GM12892 (cell line): ENCODE measurements at regions not wholly inside any gene's neighbourhood (a gene's known extent, or its start where the extent isn't known, plus 50 kb on each side); places are given as distances from the start of the nearest gene placed in this dataset.

ENCODE experiments used
- POLR2A ChIP-seq: IDR thresholded peaks from 2 replicates; pipeline ENCODE4 v1.6.1; 2011; ENCODE audit warnings: low read depth, low read length, control low read depth
- POLR2AphosphoS5 ChIP-seq: IDR thresholded peaks from 2 replicates; pipeline ENCODE4 v1.6.1; 2011; ENCODE audit warnings: low read depth, low read length, control low read depth
- TAF1 ChIP-seq: IDR thresholded peaks from 2 replicates; pipeline ENCODE4 v1.6.1; 2011; ENCODE audit warnings: low read depth, mild to moderate bottlenecking, control low read depth, low read length, borderline replicate concordance

GRCh38 chr5:17381932-17382331 is 116.1 kb upstream of the TAF11L2 start:
- TF ChIP-seq TAF1 (no peak), POLR2A (no peak), POLR2AphosphoS5 (no peak)
